Fibroblast of skin of abdomen (primary cell): ENCODE measurements at regions not wholly inside any gene's neighbourhood (a gene's known extent, or its start where the extent isn't known, plus 50 kb on each side); places are given as distances from the start of the nearest gene placed in this dataset.
A peak's percentile ranks its signal among the peaks of the same experiment; 100 is the strongest.
"Not testable (repeated sequence)": the region's sequence is repeated elsewhere in the genome, so short reads cannot be mapped to it uniquely, and the experiment has no call there.

Experiments
- DNase-seq: peaks from one replicate; pipeline ENCODE4 v3.0.0-alpha.2; 2013

DNA sequence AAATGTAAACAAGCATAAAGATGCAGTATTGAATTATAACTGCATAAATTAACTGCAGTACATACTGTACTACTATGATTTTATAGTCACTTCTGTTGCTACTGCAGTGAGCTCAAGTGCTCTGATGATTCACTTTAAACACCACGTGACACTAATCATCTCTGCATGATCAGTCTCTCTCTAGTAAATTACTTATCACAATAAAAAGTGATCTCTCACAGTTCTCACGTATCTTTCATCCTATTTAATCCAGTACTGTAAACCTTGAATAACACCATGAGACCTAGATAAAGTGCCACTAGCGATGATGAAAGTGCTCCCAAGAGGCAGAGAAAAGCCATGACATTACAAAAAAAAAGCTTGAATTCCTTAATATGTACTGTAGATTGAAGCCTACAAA, 1242.0 kb downstream of the AMY1C start:
- DNase-seq = no peak

DNA sequence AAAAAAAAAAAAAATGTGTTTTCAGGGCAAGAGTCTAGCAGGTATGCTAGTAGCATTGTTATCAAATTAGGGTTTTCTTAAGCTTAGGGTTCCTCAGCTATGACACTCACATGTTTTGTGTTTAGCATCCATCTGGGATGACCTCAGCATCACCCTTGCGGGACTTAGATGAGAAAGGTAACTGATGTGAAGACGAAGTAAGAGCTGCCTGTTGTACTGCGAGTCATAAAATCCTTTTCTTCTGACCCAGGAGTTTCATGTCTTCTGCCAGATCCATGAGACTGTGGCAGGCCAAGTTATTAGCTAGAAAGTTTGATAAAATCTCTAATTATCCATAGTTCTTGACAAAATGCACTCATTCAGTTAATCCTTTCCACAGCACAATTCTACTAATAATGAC, 1251.1 kb downstream of the AMY1C start:
- DNase-seq = no peak

DNA sequence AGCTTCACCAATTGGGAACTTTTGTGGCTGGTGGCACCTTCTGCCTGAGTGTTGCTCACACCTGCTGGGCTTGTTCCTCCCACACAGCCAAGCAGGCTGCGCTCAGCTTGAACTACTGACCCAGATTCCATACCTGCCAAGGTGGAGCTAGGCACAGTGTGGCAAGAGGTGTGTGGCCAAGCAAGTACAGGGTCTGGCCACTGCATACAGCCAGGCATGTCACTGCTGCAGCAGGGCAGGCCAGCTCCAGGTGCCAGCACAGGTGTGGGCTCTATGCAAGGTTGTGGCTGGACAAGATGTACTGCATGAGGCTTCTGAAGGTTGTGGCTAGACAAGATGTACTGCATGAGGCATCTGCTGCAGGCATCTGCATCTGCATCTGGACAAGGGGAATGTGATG, 1254.8 kb downstream of the AMY1C start:
- DNase-seq = no peak

DNA sequence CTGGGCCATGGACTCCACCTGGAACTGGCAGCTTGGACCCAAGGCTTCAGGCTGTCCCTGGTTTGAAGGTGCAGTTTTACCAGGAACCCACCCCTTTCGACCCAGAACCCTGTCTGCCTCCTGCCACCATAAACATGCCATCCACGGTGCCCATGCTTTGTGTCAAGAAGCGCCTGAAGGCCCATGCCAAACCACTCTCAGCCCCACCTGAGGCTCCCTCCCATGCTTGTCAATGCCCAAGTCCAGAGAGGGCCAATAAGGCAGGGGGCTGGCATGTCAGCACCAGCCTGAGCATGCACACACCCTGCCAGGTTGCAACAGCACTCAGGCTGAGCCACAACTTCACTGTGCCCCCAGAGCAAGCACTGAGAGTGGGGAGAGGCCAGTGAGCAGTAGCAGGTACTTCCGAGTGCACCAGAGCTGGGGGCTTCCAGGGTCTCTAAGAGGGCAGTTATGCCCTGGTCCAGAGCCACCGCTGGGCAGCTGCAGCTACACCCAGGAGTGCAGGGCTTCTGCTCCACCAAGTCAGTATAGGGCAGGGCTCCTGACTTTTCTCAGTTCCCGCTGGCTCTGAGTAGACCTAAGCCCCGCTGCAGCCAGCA, 1256.0 kb downstream of the AMY1C start:
- DNase-seq = no peak

DNA sequence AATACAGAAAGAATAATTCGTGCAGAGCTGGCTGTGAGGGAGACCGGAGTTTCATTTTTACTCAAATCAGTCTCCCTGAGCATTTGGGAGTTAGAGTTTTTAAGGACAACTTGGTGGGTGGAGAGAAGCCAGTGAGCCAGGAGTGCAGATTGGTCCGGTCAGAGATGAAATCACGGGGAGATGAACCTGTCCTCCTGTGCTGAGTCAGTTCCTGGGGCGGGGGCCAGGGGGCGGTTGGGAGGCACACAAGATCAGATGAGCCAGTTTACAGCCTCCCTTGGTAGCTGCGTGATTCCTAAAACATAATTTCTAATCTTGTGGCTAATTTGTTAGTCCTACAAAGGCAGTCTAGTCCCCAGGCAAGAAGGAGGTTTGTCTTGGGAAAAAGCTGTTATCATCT, 1267.9 kb downstream of the AMY1C start:
- DNase-seq = no peak

DNA sequence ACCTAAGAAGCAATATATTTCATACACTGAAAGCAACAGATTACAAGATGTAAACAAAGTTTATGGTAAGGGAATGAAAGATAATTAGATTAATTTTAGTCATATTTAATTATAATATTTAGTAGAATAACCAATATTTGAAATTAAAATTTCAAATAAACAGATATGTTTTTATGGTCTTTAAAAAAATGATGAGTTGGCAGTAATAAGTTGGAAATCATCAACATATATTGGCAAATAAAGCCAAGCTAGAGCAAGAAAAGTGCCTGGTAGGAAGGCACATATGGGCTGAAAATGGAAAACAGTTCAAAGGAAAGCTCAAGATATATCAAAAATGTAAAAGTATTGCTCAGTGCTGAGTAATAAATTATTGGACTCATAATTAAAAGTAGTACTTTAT, 1274.0 kb downstream of the AMY1C start:
- DNase-seq = no peak

DNA sequence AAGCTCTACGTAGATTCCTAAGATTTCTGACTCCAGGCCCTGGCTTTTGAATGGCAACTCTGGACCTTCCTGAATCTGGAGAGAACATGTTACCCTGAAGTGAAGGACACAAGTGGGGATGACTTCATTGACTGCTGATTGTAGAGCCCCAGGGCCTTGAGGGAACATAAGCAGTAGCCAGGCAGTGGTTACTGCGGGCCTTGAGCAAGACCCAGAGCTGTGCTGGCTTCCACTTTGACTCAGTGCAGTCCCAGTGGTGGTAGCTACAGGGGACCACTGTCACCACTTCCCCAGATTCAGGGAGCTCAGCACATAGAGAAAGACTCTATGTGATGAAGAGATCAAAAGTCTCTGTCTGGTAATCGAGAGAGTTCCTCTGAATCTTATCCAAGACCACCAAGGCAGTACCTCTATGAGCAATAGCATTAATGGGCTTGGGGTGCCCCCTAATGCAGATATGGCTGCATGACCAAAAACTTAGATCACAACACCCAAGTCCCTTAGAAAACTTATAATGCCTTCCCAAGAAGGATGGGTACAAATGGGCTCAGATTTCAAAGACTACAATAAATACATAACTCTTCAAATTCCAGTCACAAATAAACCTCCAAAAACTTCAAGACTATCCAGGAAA, 1278.3 kb downstream of the AMY1C start:
- DNase-seq = no peak

DNA sequence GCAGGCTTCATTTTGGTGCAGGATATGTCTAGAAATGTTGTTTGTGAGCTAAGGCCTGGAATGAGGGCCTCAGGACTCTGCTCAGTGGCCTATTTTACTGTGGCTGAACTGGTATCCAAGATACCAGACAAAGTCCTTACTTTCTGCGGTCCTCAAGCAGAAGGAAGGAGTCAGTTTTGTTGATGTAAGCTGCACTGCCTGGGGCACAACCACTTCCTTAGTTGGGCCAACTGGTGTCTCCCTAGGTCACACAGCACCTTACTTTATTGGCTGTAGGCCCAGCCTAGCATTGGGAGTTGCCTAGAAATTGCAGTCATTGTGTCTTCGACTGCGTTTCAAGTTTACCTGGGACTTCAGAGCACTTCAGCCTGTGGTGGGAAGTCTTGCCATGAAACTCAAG, 1322.7 kb downstream of the AMY1C start:
- no peak for DNase-seq

DNA sequence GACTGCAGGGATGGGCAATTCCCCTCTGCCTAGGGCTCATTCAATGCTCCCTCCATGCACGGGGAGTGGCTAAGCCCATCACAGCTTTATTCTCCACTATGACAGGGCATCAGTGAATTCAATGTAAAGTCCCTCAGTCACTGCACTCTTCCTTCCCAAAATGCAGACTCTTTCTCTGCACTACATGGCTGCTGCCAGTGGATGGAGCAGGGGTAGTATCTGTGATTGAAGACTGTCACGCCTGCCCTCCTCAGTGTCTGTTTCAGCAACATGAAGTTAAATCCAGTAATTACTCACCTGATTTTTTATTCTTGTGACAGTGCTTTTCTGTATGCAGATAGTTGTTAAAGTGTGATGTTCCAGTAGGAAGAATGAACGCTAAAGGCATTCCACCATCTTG, 1323.2 kb downstream of the AMY1C start:
- no peak for DNase-seq

DNA sequence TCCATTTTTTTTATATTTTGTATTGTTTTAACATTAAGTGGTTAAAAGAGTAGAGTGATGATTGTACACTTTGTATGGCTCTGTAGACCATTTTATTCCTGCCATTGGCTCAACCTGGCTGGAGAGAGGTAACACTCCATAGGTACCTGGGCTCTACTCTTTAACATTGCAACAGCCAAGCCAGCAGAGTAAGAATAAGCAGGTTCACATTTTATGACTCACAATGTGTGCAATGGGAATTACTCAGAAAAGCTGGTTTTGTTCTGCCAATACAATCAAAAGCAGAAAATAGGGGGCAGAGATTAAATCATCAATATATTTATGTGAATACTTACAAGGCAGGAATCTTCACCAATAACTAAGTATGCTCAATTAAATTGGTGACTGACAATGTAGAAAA, 1324.0 kb downstream of the AMY1C start:
- DNase-seq = no peak

DNA sequence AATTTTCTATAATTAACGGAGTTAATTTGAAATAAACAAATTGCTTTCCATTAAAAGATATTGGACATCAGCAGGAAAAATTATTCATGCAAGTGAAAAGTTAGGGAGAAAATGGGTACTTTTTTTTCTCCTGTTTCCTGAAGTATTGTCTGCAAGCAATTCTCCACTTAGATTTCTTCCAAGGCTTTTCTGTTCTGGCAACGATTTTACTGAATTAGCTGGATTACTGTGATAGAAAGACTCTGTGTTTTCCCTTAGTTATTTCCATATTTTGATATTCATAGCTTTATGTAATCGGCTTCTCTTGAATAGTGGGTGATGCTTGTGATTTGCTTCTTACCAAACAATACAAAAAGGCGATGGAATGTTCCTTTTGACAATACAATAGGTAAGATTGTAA, 1333.9 kb downstream of the AMY1C start:
- no peak for DNase-seq

DNA sequence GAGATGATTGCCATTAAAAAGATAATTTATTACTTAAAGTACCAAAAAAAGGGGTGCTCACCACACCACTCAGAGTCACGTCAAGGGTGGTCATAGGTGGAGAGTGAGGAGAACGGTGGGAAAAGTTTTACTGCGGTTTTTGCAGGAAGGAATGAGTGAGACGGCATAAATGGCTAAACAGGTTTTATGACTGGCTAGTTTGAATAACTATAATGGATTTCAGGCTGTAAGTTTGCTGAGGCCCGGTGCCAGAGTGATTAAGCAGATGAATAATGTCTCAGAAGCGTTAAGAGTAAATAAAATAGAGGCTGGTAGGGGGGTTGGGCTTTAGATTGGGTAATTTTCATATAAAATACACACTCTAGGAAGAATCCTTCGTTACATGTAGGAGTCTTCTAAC, 1337.8 kb downstream of the AMY1C start:
- DNase-seq = no peak

DNA sequence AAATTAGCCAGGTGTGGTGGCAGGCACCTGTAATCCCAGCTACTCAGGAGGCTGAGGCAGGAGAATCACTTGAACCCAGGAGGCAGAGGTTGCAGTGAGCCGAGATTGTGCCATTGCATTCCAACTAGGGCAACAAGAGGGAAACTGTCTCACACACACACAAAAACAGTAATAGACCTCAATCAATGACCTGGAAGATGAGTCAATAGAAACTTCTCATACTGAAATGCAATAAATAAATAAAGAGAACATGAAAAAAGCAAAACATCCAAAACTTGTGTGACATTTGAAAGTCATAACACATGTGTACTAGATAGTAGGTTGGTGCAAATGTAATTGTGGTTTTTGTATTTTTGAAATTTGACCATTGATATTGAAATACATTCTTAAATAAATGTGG, 1338.5 kb downstream of the AMY1C start:
- DNase-seq = no peak

DNA sequence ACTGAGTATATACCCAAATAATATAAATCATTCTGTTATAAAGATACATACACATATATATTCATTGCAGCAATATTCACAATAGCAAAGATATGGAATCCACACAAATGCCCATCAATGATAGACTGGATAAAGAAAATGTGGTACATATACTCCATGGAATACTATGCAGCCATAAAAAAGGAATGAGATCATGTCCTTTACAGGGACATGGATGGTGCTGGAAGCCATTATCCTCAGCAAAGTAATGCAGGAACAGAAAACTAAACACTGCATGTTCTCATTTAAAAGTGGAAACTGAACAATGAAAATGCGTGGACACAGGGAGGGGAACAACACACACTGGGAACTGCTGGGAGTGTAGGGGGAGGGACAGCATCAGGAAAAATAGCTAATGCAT, 1344.2 kb downstream of the AMY1C start:
- not testable (repeated sequence) for DNase-seq

DNA sequence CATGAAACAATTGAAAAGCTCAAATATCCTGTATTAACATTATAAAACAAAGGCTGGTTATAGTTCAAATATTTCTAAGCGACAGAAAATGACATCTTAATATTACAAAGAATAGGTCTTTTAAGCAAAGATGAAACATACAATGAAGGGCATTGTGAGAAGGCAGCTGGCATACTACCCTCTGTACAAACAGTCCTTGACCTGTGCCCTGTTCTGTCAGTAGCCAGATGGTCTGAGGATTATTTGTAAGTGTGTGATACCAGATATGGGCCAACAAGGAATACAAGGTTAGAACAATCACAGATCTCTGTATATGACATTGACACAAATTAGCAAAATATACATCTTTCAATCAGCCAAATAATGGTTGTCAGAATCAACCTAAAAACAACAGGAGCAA, 1350.4 kb downstream of the AMY1C start:
- DNase-seq = no peak

DNA sequence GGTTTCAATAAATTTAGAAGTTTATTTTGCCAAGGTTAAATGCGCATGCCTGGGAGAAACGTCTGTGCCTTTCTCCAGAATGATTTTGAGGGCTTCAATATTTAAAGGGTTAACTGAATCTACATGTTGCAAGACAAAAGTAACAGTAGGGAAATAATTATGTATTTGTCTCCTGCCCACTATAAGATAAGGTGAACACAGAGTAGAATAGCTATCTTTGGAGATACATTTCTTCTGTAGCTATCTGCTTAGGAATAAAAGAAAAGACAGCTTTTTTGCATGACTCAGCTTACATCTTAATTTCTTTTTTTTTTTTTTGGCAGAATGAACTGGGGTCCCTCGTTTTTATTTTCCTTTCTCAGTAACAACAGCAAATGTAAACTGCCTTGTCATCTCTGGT, 1351.6 kb downstream of the AMY1C start:
- no peak for DNase-seq

DNA sequence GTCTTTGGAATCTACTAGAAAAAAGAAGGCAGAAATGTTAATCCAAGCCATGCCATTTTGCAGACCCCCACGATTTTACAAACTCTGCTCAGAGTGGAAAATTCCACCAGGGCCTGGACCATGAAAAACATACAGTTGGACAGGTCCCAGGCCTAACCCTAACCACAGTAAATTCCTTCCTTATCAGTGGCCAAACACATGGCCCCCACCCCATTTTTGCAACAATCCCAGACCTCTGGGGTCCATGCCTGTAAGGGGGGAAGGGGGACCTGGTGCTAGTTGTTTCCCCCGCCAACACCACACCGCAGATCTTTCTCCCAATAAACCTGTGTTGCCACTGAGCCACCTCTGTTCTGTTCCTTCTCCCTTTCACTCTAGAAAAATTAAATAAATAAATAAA, 1352.7 kb downstream of the AMY1C start:
- DNase-seq = no peak

DNA sequence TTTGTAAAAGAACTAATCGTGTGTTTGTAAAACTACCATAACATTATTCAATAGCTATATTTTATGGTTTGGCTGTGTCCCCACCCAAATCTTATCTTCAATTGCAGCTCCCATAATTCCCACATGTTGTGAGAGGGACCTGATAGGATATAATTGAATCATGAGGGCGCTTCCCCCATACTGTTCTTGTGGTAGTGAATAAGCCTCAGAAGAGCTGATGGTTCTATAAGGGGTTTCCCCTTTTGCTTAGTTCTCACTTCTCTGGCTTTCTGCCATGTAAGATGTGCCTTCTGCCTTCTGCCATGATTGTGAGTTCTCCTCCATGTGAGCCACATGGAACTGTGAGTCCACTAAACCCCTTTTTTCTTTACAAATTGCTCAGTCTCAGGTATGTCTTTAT, 1372.3 kb downstream of the AMY1C start:
- DNase-seq = no peak

DNA sequence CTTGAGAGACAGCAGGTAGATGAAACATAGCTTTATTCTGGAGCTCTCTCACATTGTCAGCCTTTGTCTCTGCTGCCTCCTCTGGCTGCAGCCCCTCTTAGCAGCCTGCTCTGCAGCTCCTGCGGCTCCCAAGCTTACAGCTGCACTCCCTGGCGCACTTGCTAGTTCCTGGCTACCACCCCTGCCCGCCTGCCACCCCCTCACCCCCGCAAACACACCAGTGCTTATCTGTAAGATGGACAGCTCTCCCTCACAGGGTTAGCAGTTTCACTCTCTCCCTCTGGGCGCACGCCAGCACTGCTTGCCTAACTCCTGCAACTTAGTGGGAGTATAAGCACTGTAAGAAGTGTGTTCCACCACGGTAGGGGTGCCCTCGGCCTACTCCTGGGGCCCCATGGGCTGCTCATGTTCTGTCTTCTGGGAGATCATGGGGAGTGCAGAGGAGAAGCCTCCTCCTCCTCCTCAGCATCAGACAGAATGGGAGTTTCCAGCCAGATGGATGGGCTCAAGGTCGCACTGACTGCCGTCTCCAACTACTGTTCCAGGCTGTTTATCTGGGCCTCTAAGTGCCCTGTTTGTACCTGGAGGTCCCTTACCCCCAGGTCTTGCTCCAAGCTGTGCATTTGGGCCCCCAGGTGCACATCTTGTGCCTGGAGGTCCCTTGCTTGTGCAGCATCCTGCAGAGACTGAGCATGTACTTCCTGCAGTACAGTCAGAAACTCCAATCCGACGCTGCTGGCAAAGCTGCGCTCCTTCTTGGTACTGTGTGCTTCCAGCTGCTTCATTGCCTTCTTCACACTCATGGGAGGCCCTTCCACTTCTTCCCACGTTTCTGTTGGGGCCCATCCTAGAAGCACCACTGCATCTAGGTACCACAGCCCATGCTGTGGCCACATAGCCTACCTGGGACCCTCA, 1388.1 kb downstream of the AMY1C start:
- peak; percentile 3 for DNase-seq

DNA sequence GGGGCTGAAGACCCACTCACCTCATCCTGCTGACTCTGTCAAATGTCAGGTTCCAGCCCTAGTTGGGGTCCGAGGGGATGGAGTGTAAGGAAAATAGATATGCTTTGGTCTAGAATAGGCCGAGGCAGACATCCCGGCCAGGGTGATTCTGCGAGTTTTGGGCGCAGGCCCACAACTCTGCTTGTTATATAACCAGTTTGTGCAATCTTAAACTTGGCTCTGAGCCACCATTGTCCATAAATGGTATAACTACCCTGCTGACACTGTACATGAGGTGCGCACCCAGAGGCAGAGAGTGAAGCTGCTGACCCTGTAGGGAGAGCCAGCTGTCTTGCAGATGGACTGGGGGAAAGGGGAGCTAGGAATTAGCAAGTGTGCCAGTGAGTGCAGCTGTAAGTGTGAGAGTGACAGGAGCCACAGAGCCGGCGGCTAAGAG, 1388.8 kb downstream of the AMY1C start:
- peak; percentile 47 for DNase-seq

DNA sequence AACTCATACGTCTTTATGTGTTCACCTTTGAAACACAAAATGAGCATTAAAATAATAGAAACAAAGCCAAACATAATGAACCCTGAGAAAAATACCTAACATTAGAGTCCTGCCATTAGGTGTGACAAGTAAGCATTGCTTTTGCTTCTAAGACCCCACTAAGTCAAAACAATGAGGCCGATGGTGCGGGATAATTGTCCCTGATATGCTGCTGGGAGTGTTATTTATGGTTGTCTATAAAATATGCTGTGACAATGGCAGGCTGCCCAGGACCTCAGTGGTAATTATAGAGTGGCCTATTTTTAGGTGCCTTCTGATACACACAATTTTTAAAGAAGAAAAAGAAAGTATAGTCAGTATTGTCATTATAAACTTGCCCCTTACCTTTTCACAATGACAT, 1423.1 kb downstream of the AMY1C start:
- DNase-seq = no peak

DNA sequence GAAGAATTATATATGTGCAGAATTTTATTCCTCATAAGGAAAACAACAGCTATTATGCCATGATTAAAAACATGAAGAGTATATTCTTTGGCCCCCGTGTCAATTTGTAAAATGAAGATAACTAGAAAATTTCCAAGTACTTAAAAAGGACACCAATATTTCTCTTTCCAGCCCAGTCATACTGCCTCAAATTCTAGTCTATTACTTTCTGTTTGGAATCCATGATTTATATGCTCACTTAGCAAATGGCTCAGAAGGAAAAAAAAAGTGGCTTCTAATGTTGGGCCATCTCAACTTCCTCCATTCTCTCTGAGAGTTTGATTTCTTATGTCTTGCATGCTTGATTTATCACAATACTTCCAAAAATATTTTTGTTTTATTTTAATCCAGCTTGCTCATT, 1431.1 kb downstream of the AMY1C start:
- no peak for DNase-seq

DNA sequence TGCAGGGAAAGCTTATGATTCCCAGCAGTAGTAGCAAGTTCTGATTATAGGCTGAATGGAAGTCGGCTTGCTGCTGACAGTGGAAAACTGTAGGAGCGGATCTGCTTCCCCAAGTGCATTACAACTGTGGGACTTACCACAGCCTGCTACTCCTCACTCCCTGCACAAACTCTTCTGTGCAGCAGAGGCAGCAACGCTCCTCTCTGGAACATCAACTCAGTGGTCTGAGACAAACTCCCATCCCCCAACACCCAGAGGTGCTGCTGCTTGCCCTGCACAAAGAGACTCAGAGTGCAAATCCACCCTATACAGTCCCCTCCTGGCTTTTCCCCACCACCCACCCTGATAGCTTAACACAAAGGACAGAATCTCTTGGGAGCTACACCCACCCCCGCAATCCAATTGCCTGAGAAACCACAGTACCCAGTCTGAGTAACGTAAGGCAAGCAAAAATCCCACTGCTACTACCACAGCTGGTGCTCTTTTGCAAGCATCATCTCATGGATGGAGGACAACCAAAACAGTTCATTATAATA, 1455.2 kb downstream of the AMY1C start:
- DNase-seq = no peak

DNA sequence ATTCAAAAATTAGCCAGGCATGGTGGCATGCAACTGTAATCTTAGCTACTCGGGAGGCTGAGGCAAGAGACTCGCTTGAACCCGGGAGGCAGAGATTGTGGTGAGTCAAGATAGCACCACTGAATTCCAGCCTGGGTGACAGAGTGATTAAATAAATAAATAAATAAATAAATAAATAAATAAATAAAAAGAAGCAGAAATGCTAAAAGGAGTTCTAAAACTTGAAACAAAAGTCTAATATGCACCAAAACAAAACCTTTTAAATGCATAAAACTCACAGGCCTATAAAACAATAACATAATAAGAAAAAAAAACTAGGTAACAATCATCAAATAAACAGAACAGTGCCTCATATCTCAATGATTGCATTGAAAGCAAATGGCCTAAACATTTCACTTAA, 1458.9 kb downstream of the AMY1C start:
- DNase-seq = no peak
